GM21447 (cell line): ENCODE measurements at regions not wholly inside any gene's neighbourhood (a gene's known extent, or its start where the extent isn't known, plus 50 kb on each side); places are given as distances from the start of the nearest gene placed in this dataset.
"Not testable (repeated sequence)": the region's sequence is repeated elsewhere in the genome, so short reads cannot be mapped to it uniquely, and the experiment has no call there.

Experiments
- ATAC-seq: cut with Tn5 transposase; IDR thresholded peaks from one replicate; pipeline ENCODE4 v1.9.1; 2021; ENCODE audit not compliant: unreplicated experiment

GRCh38 chr7:25436413-25436812, 208.1 kb upstream of the NPVF start:
- no peak for ATAC-seq

- no peak for ATAC-seq
Observed at GRCh38 chr7:25437308-25437707, 209.0 kb upstream of the NPVF start.

- ATAC-seq: no peak
Observed at GRCh38 chr7:25444991-25445390, 216.7 kb upstream of the NPVF start.

GRCh38 chr7:25448301-25448700, 220.0 kb upstream of the NPVF start:
- ATAC-seq: no peak

- ATAC-seq: no peak
Observed at GRCh38 chr7:25454020-25454419, 225.7 kb upstream of the NPVF start.

GRCh38 chr7:25454562-25455041, 226.3 kb upstream of the NPVF start:
- no peak for ATAC-seq

GRCh38 chr7:25455683-25456251, 227.5 kb upstream of the NPVF start:
- ATAC-seq: no peak

- ATAC-seq: no peak
Observed at GRCh38 chr7:25456467-25457171, 228.3 kb upstream of the NPVF start.

GRCh38 chr7:25459057-25459456, 230.8 kb upstream of the NPVF start:
- no peak for ATAC-seq

GRCh38 chr7:25460433-25460832, 232.1 kb upstream of the NPVF start:
- ATAC-seq: no peak

- ATAC-seq: no peak
Observed at GRCh38 chr7:25469669-25470068, 241.4 kb upstream of the NPVF start.

GRCh38 chr7:25476863-25477499, 248.7 kb upstream of the NPVF start:
- ATAC-seq: no peak

GRCh38 chr7:25478221-25478620, 249.9 kb upstream of the NPVF start:
- not testable (repeated sequence) for ATAC-seq

GRCh38 chr7:25478925-25479324, 250.6 kb upstream of the NPVF start:
- ATAC-seq: no peak

- no peak for ATAC-seq
Observed at GRCh38 chr7:25481891-25482290, 253.6 kb upstream of the NPVF start.

- ATAC-seq: no peak
Observed at GRCh38 chr7:25482631-25483030, 254.3 kb upstream of the NPVF start.

- no peak for ATAC-seq
Observed at GRCh38 chr7:25485026-25485425, 256.7 kb upstream of the NPVF start.

GRCh38 chr7:25486656-25487055, 258.4 kb upstream of the NPVF start:
- no peak for ATAC-seq

GRCh38 chr7:25493805-25494366, 265.6 kb upstream of the NPVF start:
- ATAC-seq: no peak

- ATAC-seq: no peak
Observed at GRCh38 chr7:25494896-25495295, 266.6 kb upstream of the NPVF start.

GRCh38 chr7:25495342-25496250, 267.3 kb upstream of the NPVF start:
- ATAC-seq: no peak
